Activated T-helper 2 cell treated with anti-CD3 and anti-CD28 coated beads, Interferon-gamma antibody, Interleukin-2, Interleukin-4, amounts not matched to agents 10 μg/mL and 5 μg/mL and 100 μg/mL, durations not matched to agents 14 hours and 24 hours and 36 hours (primary cell): ENCODE measurements at regions not wholly inside any gene's neighbourhood (a gene's known extent, or its start where the extent isn't known, plus 50 kb on each side); places are given as distances from the start of the nearest gene placed in this dataset.
"Not testable (repeated sequence)": the region's sequence is repeated elsewhere in the genome, so short reads cannot be mapped to it uniquely, and the experiment has no call there.

ENCODE experiments used
- DNase-seq: peaks from one replicate; pipeline ENCODE4 v3.0.0; 2021; ENCODE audit warnings: low spot score
- H3K27ac Mint-ChIP-seq: one replicate; pipeline ENCODE4 v1.8.0; 2021; ENCODE audit warnings: mixed read lengths
- H3K27me3 Mint-ChIP-seq: one replicate; pipeline ENCODE4 v1.8.0; 2021; ENCODE audit warnings: low read depth, mixed read lengths
- H3K36me3 Mint-ChIP-seq: one replicate; pipeline ENCODE4 v1.8.0; 2021; ENCODE audit warnings: low read depth, mixed read lengths
- H3K4me1 Mint-ChIP-seq: one replicate; pipeline ENCODE4 v1.8.0; 2021; ENCODE audit warnings: low read depth, mixed read lengths
- H3K4me3 Mint-ChIP-seq: one replicate; pipeline ENCODE4 v1.8.0; 2021; ENCODE audit warnings: low read depth, mild to moderate bottlenecking, moderate library complexity, mixed read lengths
- H3K9me3 Mint-ChIP-seq: one replicate; pipeline ENCODE4 v1.8.0; 2021; ENCODE audit warnings: mixed read lengths
- intact Hi-C: fragments of 100-400 bp; cut with micrococcal nuclease; formaldehyde crosslinking; loops from one replicate; pipeline ENCODE4 v1.15.1; 2023

DNA sequence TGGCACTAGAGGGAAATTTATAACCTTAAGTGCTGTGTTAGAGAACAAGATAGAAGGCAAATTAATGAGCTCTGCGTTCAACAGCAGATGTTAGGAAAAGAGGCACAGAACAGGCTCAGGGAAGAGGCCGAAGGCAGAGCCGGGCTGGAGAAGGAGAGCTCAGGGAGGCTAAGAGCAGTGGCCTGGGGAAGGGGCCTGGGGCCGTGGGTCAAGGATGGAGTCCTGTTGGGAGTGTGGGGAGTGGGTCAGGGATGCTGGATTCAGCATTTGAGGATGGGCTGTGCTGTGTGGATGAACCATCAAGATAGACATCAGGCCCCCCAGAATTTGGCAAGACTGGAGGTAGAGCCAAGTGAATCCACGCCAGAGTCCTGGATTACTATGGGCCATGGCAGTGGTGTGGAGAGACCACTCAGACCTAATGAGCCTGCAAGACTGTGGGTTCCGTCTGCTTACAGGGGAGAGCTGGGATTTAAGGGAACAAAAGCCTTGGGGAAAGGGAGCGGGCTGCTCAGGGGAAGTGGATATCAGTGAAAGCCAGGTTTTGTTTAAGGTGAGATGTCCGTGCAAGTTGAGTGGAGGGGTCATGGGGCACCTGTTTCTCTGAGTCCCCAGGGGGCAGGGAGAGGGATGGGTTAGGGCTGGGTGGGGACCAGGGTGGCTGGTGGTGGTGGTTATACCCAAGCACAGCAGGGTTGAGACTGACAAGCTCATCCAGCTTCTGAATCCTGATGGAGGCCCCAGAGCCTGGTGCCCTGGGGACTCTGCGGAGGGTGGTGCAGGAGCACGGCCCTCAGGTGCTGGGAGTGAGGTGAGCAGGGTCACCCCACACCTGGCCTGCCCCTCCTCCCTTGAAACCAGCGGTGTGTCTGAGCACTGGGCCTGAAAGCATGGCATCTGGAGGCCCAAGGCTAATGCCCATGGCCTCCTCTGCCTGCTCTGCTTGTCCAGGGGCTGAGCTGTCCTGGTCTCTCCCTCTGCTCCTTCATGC is 101.7 kb downstream of the BMS1 start:
- Mint-ChIP-seq H3K36me3 (no peaks in the 10 kb centered on the region), H3K27me3 (no peaks in the 10 kb centered on the region)

GRCh38 chr10:42885491-42886270 is 103.1 kb downstream of the BMS1 start:
- no peaks in the 10 kb centered on the region for H3K4me1 Mint-ChIP-seq
- H3K4me3 Mint-ChIP-seq = no peak overlapping the region
- no peak overlapping the region for H3K27ac Mint-ChIP-seq
- H3K27me3 Mint-ChIP-seq = no peaks in the 10 kb centered on the region
- no peak for DNase-seq
- no peaks in the 10 kb centered on the region for H3K36me3 Mint-ChIP-seq
- H3K9me3 Mint-ChIP-seq = peaks cover 17% of the 10 kb centered on the region
- intact Hi-C loops = no loop called here

More for the DNA sequence above, 101.7 kb downstream of the BMS1 start:
- Mint-ChIP-seq H3K9me3 (peaks cover 17% of the 10 kb centered on the region), H3K27ac (no peak overlapping the region), H3K4me3 (no peak overlapping the region), H3K4me1 (no peaks in the 10 kb centered on the region)
- no peak for DNase-seq
- intact Hi-C loops = no loop called here

DNA sequence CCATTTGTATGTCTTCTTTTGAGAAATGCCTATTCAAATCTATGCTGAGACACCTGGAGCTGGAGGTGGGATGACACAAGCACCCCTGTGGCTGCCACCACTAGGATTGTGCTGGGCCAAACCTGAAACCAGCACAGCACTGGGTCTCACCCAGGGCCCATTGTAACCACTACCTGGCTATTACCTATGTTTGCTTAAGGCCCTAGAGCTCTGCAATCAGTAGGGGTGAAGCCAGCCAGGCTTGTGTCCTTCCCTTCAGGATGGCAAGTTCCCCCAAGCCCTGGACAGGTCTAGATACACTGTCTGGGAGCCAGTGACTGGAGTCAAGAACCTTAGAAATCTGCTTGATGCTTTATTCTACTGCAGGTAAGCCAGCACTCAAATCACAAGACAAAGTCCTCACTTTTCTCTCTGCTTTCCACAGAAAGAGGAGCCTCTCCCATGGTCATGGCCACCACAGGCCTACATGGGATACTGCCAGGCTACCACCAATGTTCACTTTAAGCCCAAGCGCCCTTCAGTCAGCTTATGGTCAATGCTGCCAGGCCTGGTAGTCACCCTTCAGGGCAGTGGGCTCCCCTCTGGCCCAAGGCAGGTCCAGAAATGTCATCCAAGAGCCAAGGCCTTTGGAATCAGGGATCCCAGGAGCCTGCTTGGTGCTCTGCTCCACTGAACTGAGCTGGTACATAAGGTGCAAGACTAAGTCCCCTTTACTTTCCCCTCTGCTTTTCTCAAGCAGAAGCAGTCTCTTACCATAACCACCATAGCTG is 105.3 kb downstream of the BMS1 start:
- intact Hi-C loops = no loop called here
- Mint-ChIP-seq H3K27ac (no peak overlapping the region), H3K27me3 (no peaks in the 10 kb centered on the region), H3K9me3 (peaks cover 3% of the 10 kb centered on the region), H3K4me3 (no peak overlapping the region), H3K36me3 (no peaks in the 10 kb centered on the region), H3K4me1 (no peaks in the 10 kb centered on the region)
- no peak for DNase-seq

DNA sequence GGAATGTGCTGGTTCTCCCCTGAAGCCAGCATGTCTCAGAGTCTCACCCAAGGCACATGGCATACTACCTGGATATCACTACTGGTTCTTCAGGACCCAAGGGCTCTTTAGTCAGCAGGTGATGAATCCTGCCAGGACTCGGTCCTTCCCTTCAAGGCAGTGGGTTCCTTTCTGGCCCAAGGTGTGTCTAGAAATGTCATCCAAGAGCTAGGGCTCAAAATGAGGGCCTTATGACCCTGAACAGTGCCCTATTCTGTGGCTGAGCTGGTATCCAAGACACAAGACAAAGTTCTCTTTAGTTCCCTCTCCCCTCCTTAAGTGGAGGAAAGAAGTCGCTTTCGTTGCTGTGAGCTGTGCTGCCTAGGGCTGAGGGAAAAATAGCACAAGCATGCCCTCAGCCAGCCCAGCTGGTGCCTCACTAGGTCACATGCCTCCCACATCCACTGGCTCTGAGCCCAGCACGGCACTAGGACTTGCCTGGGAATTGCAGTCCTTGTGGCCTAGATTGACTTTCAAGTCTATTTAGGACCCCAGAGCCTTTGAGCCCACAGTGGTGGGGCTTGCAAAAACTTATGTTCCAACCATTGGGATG is 106.0 kb downstream of the BMS1 start:
- no peak for DNase-seq
- H3K9me3 Mint-ChIP-seq = no peaks in the 10 kb centered on the region
- no peak overlapping the region for H3K27ac Mint-ChIP-seq
- H3K36me3 Mint-ChIP-seq = no peaks in the 10 kb centered on the region
- H3K4me3 Mint-ChIP-seq = no peak overlapping the region
- no peaks in the 10 kb centered on the region for H3K4me1 Mint-ChIP-seq
- intact Hi-C loops = no loop called here
- H3K27me3 Mint-ChIP-seq = no peaks in the 10 kb centered on the region

GRCh38 chr10:42896735-42897134 is 114.1 kb downstream of the BMS1 start:
- no peak overlapping the region for H3K4me3 Mint-ChIP-seq
- DNase-seq = no peak
- peaks cover 14% of the 10 kb centered on the region for H3K9me3 Mint-ChIP-seq
- no peaks in the 10 kb centered on the region for H3K4me1 Mint-ChIP-seq
- peaks cover 17% of the 10 kb centered on the region for H3K27me3 Mint-ChIP-seq
- intact Hi-C loops = no loop called here
- H3K27ac Mint-ChIP-seq = no peak overlapping the region
- H3K36me3 Mint-ChIP-seq = peaks cover 4% of the 10 kb centered on the region

GRCh38 chr10:42898037-42898960 is 115.7 kb downstream of the BMS1 start:
- no peak overlapping the region for H3K27ac Mint-ChIP-seq
- intact Hi-C loops = no loop called here
- peaks cover 4% of the 10 kb centered on the region for H3K36me3 Mint-ChIP-seq
- H3K9me3 Mint-ChIP-seq = peaks cover 15% of the 10 kb centered on the region
- H3K27me3 Mint-ChIP-seq = peaks cover 17% of the 10 kb centered on the region
- H3K4me1 Mint-ChIP-seq = no peaks in the 10 kb centered on the region
- DNase-seq = no peak
- H3K4me3 Mint-ChIP-seq = no peak overlapping the region

GRCh38 chr10:42899036-42899435 is 116.4 kb downstream of the BMS1 start:
- intact Hi-C loops = no loop called here
- Mint-ChIP-seq H3K4me1 (no peaks in the 10 kb centered on the region), H3K27ac (no peak overlapping the region), H3K9me3 (peaks cover 15% of the 10 kb centered on the region), H3K4me3 (no peak overlapping the region), H3K36me3 (peaks cover 4% of the 10 kb centered on the region), H3K27me3 (peaks cover 17% of the 10 kb centered on the region)
- DNase-seq = no peak

DNA sequence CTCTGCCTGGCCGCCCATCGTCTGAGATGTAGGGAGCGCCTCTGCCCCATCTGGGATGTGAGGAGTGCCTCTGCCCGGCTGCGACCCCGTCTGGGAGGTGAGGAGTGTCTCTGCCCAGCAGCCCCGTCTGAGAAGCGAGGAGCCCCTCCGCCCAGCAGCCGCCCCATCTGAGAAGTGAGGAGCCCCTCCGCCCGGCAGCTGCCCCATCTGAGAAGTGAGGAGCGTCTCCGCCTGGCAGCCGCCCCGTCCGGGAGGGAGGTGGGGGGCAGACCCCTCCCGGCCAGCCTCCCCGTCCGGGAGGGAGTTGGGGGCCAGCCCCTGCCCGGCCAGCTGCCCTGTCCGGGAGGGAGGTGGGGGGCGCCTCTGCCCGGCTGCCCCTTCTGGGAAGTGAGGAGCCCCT is 117.8 kb downstream of the BMS1 start:
- H3K4me1 Mint-ChIP-seq, DNase-seq, H3K4me3 Mint-ChIP-seq, H3K27ac Mint-ChIP-seq, H3K36me3 Mint-ChIP-seq, intact Hi-C loops: not testable (repeated sequence)
- peaks cover 15% of the 10 kb centered on the region for H3K9me3 Mint-ChIP-seq
- H3K27me3 Mint-ChIP-seq = peaks cover 17% of the 10 kb centered on the region

- no peaks in the 10 kb centered on the region for H3K27me3 Mint-ChIP-seq
- H3K4me3 Mint-ChIP-seq = no peak overlapping the region
- no peaks in the 10 kb centered on the region for H3K36me3 Mint-ChIP-seq
- no peak for DNase-seq
- intact Hi-C loops = no loop called here
- no peak overlapping the region for H3K27ac Mint-ChIP-seq
- peaks cover 16% of the 10 kb centered on the region for H3K9me3 Mint-ChIP-seq
- no peaks in the 10 kb centered on the region for H3K4me1 Mint-ChIP-seq
These were observed 128.8 kb downstream of the BMS1 start for GRCh38 chr10:42911359-42911758.

DNA sequence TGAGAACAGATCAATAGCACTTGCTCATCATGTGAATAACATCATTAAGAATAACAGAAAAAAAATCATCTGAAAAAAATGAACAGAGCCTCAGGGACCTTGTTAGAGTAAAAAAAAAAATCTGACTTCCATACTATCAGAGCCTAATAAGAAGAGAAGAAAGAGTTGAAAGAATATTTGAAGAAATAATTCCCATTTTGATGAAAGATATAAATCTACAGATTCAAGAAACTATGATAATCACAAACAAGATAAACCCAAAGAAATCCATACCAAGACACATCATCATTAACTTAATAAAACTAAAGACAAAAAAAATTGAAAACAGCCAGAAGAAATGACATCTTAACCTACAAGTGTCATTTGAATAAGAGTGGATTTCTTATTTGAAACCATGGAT is 134.4 kb downstream of the BMS1 start:
- H3K9me3 Mint-ChIP-seq = peaks cover 12% of the 10 kb centered on the region
- H3K27ac Mint-ChIP-seq = no peak overlapping the region
- H3K36me3 Mint-ChIP-seq = no peaks in the 10 kb centered on the region
- intact Hi-C loops = no loop called here
- DNase-seq = no peak
- no peak overlapping the region for H3K4me3 Mint-ChIP-seq
- H3K27me3 Mint-ChIP-seq = no peaks in the 10 kb centered on the region
- no peaks in the 10 kb centered on the region for H3K4me1 Mint-ChIP-seq

DNA sequence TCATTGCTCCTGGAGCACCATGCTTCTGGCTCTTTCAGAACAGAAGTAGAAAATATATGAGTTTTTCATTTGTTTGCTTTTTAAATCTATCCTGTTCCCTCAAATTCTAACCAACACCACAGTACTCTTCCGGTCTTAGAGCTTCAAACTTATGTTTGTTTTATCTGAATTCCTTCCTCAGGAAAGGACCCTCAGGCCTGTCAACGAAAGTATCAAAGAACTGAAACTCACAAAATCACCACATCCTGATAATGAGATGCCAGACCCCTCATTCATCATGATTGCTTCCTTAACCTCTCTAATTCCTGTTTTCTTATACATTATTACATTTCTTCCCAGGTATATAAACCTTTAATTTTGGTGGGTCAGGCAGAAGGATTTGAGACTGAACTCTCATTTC is 135.2 kb downstream of the BMS1 start:
- H3K9me3 Mint-ChIP-seq = peaks cover 12% of the 10 kb centered on the region
- H3K27ac Mint-ChIP-seq = no peak overlapping the region
- DNase-seq = no peak
- intact Hi-C loops = no loop called here
- H3K4me1 Mint-ChIP-seq = no peaks in the 10 kb centered on the region
- no peaks in the 10 kb centered on the region for H3K36me3 Mint-ChIP-seq
- no peak overlapping the region for H3K4me3 Mint-ChIP-seq
- no peaks in the 10 kb centered on the region for H3K27me3 Mint-ChIP-seq
